Activated T-cell treated with anti-CD3 and anti-CD28 coated beads, Interleukin-2, amount 50 U/mL, for 72 hours (primary cell): ENCODE measurements at regions not wholly inside any gene's neighbourhood (a gene's known extent, or its start where the extent isn't known, plus 50 kb on each side); places are given as distances from the start of the nearest gene placed in this dataset.

Source experiments
- ATAC-seq, 2 donors: fragments of 150-1000 bp; cut with Tn5 transposase; replicated peaks in 1 of 2; 2 replicates each; pipeline ENCODE4 v1.10.0; 2021; ENCODE audit warnings: moderate library complexity in 2 of 2, mild to moderate bottlenecking in 1 of 2
- DNase-seq, 2 donors: peaks; one replicate each; pipeline ENCODE4 v3.0.0; 2021 to 2022; ENCODE audit warnings: mixed read lengths in 1 of 2
- H3K27ac Mint-ChIP-seq: one replicate; pipeline ENCODE4 v1.8.0; 2022; ENCODE audit warnings: mild to moderate bottlenecking, moderate library complexity, mixed read lengths
- H3K27me3 Mint-ChIP-seq: one replicate; pipeline ENCODE4 v1.8.0; 2022; ENCODE audit warnings: low read depth, mixed read lengths
- H3K36me3 Mint-ChIP-seq, 2 donors: one replicate each; pipeline ENCODE4 v1.8.0; 2022; ENCODE audit warnings: mixed read lengths in 2 of 2, mild to moderate bottlenecking in 1 of 2; ENCODE audit not compliant: insufficient read depth in 2 of 2
- H3K4me1 Mint-ChIP-seq: one replicate; pipeline ENCODE4 v1.8.0; 2022; ENCODE audit warnings: low read depth, mixed read lengths
- H3K4me3 Mint-ChIP-seq, 2 donors: one replicate each; pipeline ENCODE4 v1.8.0; 2022; ENCODE audit warnings: mild to moderate bottlenecking in 2 of 2, mixed read lengths in 2 of 2, moderate library complexity in 2 of 2
- H3K9me3 Mint-ChIP-seq, 2 donors: one replicate each; pipeline ENCODE4 v1.8.0; 2022; ENCODE audit warnings: mixed read lengths in 2 of 2

GRCh38 chr6:140048202-140048790, 673.8 kb upstream of the CITED2 start:
- H3K36me3 Mint-ChIP-seq: no peaks in the 10 kb centered on the region
- ATAC-seq: no peak
- no peak for DNase-seq
- H3K27ac Mint-ChIP-seq: no peak overlapping the region
- no peak overlapping the region for H3K4me3 Mint-ChIP-seq
- H3K27me3 Mint-ChIP-seq: no peaks in the 10 kb centered on the region
- peaks cover 9% of the 10 kb centered on the region for H3K4me1 Mint-ChIP-seq
- no peaks in the 10 kb centered on the region for H3K9me3 Mint-ChIP-seq

DNA sequence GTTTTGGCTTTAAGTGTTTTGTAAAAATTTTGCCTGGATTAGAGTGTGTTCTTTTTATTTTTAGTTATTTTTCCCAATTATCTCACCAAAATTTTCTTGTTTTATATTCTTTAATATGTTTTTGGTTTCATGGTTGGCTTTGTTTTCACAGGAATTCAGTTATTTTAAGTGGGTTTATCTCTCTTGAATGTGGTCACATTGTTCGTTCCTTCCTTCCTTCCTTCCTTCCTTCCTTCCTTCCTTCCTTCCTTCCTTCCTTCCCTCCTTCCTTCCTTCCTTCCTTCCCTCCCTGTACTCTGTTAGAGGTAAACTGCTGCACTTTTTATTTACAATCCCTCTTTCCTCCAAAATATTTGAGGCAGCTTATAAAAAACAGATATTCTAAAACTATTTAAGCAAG, 672.9 kb upstream of the CITED2 start:
- Mint-ChIP-seq H3K27me3 (no peaks in the 10 kb centered on the region), H3K9me3 (no peaks in the 10 kb centered on the region), H3K36me3 (no peaks in the 10 kb centered on the region), H3K27ac (no peak overlapping the region), H3K4me1 (peaks cover 12% of the 10 kb centered on the region), H3K4me3 (no peak overlapping the region)
- no peak for DNase-seq
- no peak for ATAC-seq

DNA sequence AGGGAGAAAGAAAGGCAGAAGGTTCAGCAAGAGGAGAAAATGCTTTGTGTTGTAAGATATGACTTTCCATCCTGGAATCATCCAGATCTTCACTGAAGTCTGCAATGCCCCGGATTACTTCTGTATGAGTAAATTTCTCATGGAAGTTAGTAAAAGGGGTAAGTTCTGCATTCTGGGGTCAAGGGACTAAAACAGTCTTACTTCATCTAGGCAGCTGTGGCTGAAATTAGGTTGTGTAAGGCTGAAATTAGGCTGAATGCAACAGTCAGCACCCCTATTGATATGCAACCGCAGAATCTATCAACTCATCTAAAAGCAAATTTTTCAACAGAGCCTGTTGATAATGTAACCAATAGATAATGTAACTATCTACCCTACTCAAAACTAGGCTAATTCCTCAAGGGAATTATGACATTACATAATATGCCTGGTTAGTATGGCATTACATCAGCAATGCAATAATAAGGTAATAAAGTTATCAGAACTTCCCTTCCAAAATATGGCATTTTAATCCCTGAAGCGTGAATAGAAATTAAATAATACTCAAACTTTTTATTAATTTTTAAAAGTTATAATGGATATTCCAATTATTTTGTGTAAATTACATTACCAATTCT, 671.7 kb upstream of the CITED2 start:
- H3K9me3 Mint-ChIP-seq: no peaks in the 10 kb centered on the region
- peaks cover 12% of the 10 kb centered on the region for H3K4me1 Mint-ChIP-seq
- no peak for DNase-seq
- ATAC-seq: no peak
- H3K27ac Mint-ChIP-seq: no peak overlapping the region
- H3K4me3 Mint-ChIP-seq: no peak overlapping the region
- no peaks in the 10 kb centered on the region for H3K36me3 Mint-ChIP-seq
- H3K27me3 Mint-ChIP-seq: peaks cover 11% of the 10 kb centered on the region

DNA sequence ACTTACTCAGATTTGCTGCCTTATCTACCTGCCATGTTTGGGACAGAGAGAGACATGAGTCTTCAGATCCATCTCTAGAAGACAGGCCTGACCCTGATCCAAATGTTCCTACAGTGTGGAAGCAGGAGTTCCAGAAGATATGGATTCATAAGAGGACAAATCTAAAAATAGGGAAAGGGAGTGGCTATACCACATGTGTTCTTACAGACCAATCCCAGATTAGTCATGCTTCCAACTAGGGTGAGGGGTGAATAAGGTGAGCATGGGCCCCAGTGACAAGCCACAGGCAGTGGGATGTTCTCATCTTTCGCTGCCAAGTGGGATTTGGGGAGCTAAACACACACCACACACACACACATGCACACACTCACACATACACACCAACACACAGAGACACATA, 670.7 kb upstream of the CITED2 start:
- no peaks in the 10 kb centered on the region for H3K36me3 Mint-ChIP-seq
- H3K27ac Mint-ChIP-seq: no peak overlapping the region
- no peak overlapping the region for H3K4me3 Mint-ChIP-seq
- ATAC-seq: no peak
- peaks cover 11% of the 10 kb centered on the region for H3K27me3 Mint-ChIP-seq
- peaks cover 12% of the 10 kb centered on the region for H3K4me1 Mint-ChIP-seq
- no peaks in the 10 kb centered on the region for H3K9me3 Mint-ChIP-seq
- no peak for DNase-seq

DNA sequence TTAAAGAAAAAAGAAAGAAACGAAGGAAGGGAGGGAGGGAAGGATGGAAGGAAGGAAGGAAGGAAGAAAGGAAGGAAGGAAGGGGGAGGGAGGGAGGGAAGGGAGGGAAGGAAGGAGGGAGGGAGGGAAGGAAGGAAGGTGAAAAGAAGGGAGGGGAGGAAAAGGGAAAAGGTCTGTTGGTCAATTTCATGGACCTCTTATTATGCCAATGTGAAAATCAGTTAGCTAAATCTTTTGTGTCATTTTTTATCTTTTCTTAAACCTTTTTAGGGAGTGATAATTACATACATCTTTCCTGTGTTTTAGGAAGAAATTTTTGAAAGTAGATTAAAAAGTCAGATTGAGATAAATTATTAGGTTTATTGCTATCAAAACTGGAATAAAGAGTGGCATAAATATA, 670.2 kb upstream of the CITED2 start:
- ATAC-seq (no peak), DNase-seq (no peak)
- H3K27me3 Mint-ChIP-seq: peaks cover 11% of the 10 kb centered on the region
- no peak overlapping the region for H3K4me3 Mint-ChIP-seq
- peaks cover 12% of the 10 kb centered on the region for H3K4me1 Mint-ChIP-seq
- H3K27ac Mint-ChIP-seq: no peak overlapping the region
- H3K36me3 Mint-ChIP-seq: no peaks in the 10 kb centered on the region
- H3K9me3 Mint-ChIP-seq: no peaks in the 10 kb centered on the region

GRCh38 chr6:140043762-140044378, 669.4 kb upstream of the CITED2 start:
- Mint-ChIP-seq H3K4me1 (peaks cover 12% of the 10 kb centered on the region), H3K36me3 (no peaks in the 10 kb centered on the region), H3K27me3 (peaks cover 11% of the 10 kb centered on the region), H3K9me3 (no peaks in the 10 kb centered on the region), H3K27ac (no peak overlapping the region), H3K4me3 (no peak overlapping the region)
- DNase-seq: no peak
- ATAC-seq: peak; percentile 37 to 53

GRCh38 chr6:140043357-140043756, 668.9 kb upstream of the CITED2 start:
- Mint-ChIP-seq H3K9me3 (no peaks in the 10 kb centered on the region), H3K27me3 (peaks cover 11% of the 10 kb centered on the region), H3K36me3 (no peaks in the 10 kb centered on the region), H3K4me1 (peaks cover 12% of the 10 kb centered on the region), H3K27ac (no peak overlapping the region), H3K4me3 (no peak overlapping the region)
- DNase-seq (no peak), ATAC-seq (peak; percentile 81 to 87)

- Mint-ChIP-seq H3K36me3 (no peaks in the 10 kb centered on the region), H3K4me3 (no peak overlapping the region), H3K27me3 (peaks cover 15% of the 10 kb centered on the region), H3K4me1 (peaks cover 12% of the 10 kb centered on the region), H3K27ac (no peak overlapping the region), H3K9me3 (no peaks in the 10 kb centered on the region)
- DNase-seq: no peak
- ATAC-seq: no peak
Measured at GRCh38 chr6:140041571-140042332, 667.3 kb upstream of the CITED2 start.

DNA sequence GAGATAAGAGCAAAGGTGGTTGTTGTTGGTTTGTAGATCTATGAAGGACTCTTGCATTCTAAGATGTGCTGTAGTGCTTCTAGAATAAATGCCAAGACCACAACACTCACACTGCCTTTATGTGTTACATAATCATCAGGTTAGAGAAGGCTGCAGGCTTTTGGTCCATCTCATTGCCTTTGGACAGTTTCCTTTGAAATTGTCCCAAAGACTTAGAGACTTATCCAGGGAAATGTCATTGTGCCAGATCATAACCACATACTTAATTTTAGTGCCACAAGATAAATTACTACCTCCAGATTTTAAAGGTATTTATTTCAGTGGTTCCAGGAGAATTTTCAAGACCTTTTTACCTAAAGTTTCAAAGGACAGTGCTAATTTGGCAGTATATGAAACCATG, 666.6 kb upstream of the CITED2 start:
- Mint-ChIP-seq H3K36me3 (no peaks in the 10 kb centered on the region), H3K9me3 (no peaks in the 10 kb centered on the region), H3K4me3 (no peak overlapping the region), H3K27me3 (peaks cover 15% of the 10 kb centered on the region), H3K27ac (no peak overlapping the region), H3K4me1 (peaks cover 12% of the 10 kb centered on the region)
- ATAC-seq: no peak
- no peak for DNase-seq

- ATAC-seq: no peak
- no peaks in the 10 kb centered on the region for H3K9me3 Mint-ChIP-seq
- H3K36me3 Mint-ChIP-seq: no peaks in the 10 kb centered on the region
- DNase-seq: no peak
- H3K4me3 Mint-ChIP-seq: no peak overlapping the region
- no peak overlapping the region for H3K27ac Mint-ChIP-seq
- H3K4me1 Mint-ChIP-seq: peaks cover 12% of the 10 kb centered on the region
- H3K27me3 Mint-ChIP-seq: peaks cover 15% of the 10 kb centered on the region
Measured at GRCh38 chr6:140040396-140040795, 665.9 kb upstream of the CITED2 start.

DNA sequence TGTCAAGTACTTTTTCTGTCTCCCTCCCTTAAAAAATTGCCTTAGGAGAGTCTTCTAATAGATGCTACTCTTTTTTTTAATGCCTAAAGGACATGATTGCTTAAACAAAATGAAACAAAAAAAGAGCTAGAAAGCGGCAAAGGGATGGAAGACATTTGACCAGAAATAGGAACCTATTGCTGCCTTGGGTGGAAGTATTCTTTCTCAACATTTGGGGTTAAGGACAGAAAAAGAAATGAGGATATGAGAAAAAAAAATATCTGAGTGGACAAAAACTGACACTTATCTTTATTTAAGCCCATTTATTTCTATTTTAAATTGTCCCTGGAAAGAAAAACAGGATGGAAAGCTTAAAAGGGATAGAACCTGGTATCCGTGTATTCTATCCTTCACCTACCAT, 664.9 kb upstream of the CITED2 start:
- H3K4me1 Mint-ChIP-seq: peaks cover 12% of the 10 kb centered on the region
- no peaks in the 10 kb centered on the region for H3K9me3 Mint-ChIP-seq
- H3K27ac Mint-ChIP-seq: no peak overlapping the region

GRCh38 chr6:140036196-140036595, 661.7 kb upstream of the CITED2 start:
- no peak for ATAC-seq
- H3K4me1 Mint-ChIP-seq: no peaks in the 10 kb centered on the region

More for the DNA sequence above, 664.9 kb upstream of the CITED2 start:
- Mint-ChIP-seq H3K4me3 (no peak overlapping the region), H3K36me3 (no peaks in the 10 kb centered on the region), H3K27me3 (peaks cover 15% of the 10 kb centered on the region)
- DNase-seq (no peak), ATAC-seq (no peak)

GRCh38 chr6:140032189-140032588, 657.7 kb upstream of the CITED2 start:
- Mint-ChIP-seq H3K4me3 (no peak overlapping the region), H3K27me3 (peaks cover 7% of the 10 kb centered on the region), H3K36me3 (no peaks in the 10 kb centered on the region), H3K9me3 (peaks cover 0 to 1% of the 10 kb centered on the region in 2 donors), H3K27ac (no peak overlapping the region), H3K4me1 (no peaks in the 10 kb centered on the region)
- no peak for ATAC-seq
- no peak for DNase-seq

More at GRCh38 chr6:140036196-140036595, 661.7 kb upstream of the CITED2 start:
- Mint-ChIP-seq H3K4me3 (no peak overlapping the region), H3K9me3 (no peaks in the 10 kb centered on the region), H3K27ac (no peak overlapping the region), H3K27me3 (peaks cover 5% of the 10 kb centered on the region), H3K36me3 (no peaks in the 10 kb centered on the region)
- DNase-seq: no peak
